Mucosa of descending colon (tissue), 3 donors: ENCODE measurements at regions not wholly inside any gene's neighbourhood (a gene's known extent, or its start where the extent isn't known, plus 50 kb on each side); places are given as distances from the start of the nearest gene placed in this dataset.

Experiments
- ATAC-seq: fragments of 200-7000 bp; cut with Tn5 transposase; one replicate; pipeline ENCODE4 v1.9.1; 2020; ENCODE audit warnings: mild to moderate bottlenecking, moderate library complexity
- DNase-seq, 3 donors: peaks; one replicate each; pipeline ENCODE4 v3.0.0-alpha.2; 2020
- H3K36me3 ChIP-seq: fragments of 200-600 bp; one replicate; pipeline ENCODE4 v1.8.0; 2021; ENCODE audit warnings: low read depth, mild to moderate bottlenecking
- H3K4me1 ChIP-seq: fragments of 200-600 bp; one replicate; pipeline ENCODE4 v1.8.0; 2021; ENCODE audit warnings: low read depth, mild to moderate bottlenecking
- H3K4me3 ChIP-seq: fragments of 200-600 bp; one replicate; pipeline ENCODE4 v1.8.0; 2021; ENCODE audit warnings: mild to moderate bottlenecking
- H3K9me3 ChIP-seq: fragments of 200-600 bp; one replicate; pipeline ENCODE4 v1.8.0; 2021; ENCODE audit warnings: mild to moderate bottlenecking
- CTCF ChIP-seq: fragments of 200-600 bp; IDR thresholded peaks from one replicate; pipeline ENCODE4 v1.8.0; 2022; ENCODE audit warnings: antibody characterized with exemption, mild to moderate bottlenecking
- intact Hi-C, 2 donors: fragments of 100-400 bp; cut with DNase I in 1 of 2; cut with micrococcal nuclease in 1 of 2; formaldehyde crosslinking; loops; one replicate each; pipeline versions ENCODE4 v1.11.0 to v1.11.1; 2022; cut with DNase I, micrococcal nuclease
- donor health status: DM: no; HTN: no; CAD: no; lungs with moderate emphysema.
- donor health status: DM: no; HTN: no; CAD: no.
- donor health status: DM: no; HTN: yes; CAD: no.

- no peaks in the 10 kb centered on the region for H3K36me3 ChIP-seq
- no peak for TF ChIP-seq CTCF
- DNase-seq (no peak), ATAC-seq (no peak)
- no peak overlapping the region for H3K4me3 ChIP-seq
- H3K4me1 ChIP-seq: no peaks in the 10 kb centered on the region
- no peaks in the 10 kb centered on the region for H3K9me3 ChIP-seq
- intact Hi-C loops: no loop called here
These were observed 204.4 kb downstream of the RPS29 start for GRCh38 chr14:49381778-49382177.

- intact Hi-C loops: no loop called here
- no peaks in the 10 kb centered on the region for H3K9me3 ChIP-seq
- no peaks in the 10 kb centered on the region for H3K36me3 ChIP-seq
- H3K4me1 ChIP-seq: no peaks in the 10 kb centered on the region
- DNase-seq (no peak), ATAC-seq (no peak)
- no peak for TF ChIP-seq CTCF
- no peak overlapping the region for H3K4me3 ChIP-seq
These were observed 218.5 kb downstream of the RPS29 start for GRCh38 chr14:49367696-49368095.

GRCh38 chr14:49366416-49366815 is 219.8 kb downstream of the RPS29 start:
- no peak for TF ChIP-seq CTCF
- Histone ChIP-seq H3K4me1 (no peaks in the 10 kb centered on the region), H3K9me3 (no peaks in the 10 kb centered on the region), H3K4me3 (no peak overlapping the region), H3K36me3 (no peaks in the 10 kb centered on the region)
- DNase-seq (no peak), ATAC-seq (no peak)
- intact Hi-C loops: no loop called here

- no peak for TF ChIP-seq CTCF
- intact Hi-C loops: no loop called here
- H3K4me1 ChIP-seq: no peaks in the 10 kb centered on the region
- no peaks in the 10 kb centered on the region for H3K9me3 ChIP-seq
- no peak for ATAC-seq
- no peak overlapping the region for H3K4me3 ChIP-seq
- no peak for DNase-seq
- no peaks in the 10 kb centered on the region for H3K36me3 ChIP-seq
These were observed 221.4 kb downstream of the RPS29 start for GRCh38 chr14:49364752-49365117.

GRCh38 chr14:49363821-49364751 is 222.1 kb downstream of the RPS29 start:
- H3K4me3 ChIP-seq: no peak overlapping the region
- DNase-seq (no peak), ATAC-seq (no peak)
- TF ChIP-seq CTCF: no peak
- H3K9me3 ChIP-seq: no peaks in the 10 kb centered on the region
- no peaks in the 10 kb centered on the region for H3K36me3 ChIP-seq
- no peaks in the 10 kb centered on the region for H3K4me1 ChIP-seq
- intact Hi-C loops: no loop called here
